Islet of Langerhans (tissue), 1 donor: ENCODE measurements at regions not wholly inside any gene's neighbourhood (a gene's known extent, or its start where the extent isn't known, plus 50 kb on each side); places are given as distances from the start of the nearest gene placed in this dataset.

Source experiments
- FAIRE-seq: peaks from one replicate; lab custom pipeline; 2011; peaks lifted over from hg19 to GRCh38; lab: Jason Lieb, UNC

GRCh38 chr2:193693758-193694157 is 1499.0 kb upstream of the TMEFF2 start:
- FAIRE-seq = no peak

- FAIRE-seq = no peak
Measured at GRCh38 chr2:193690572-193690971, 1495.8 kb upstream of the TMEFF2 start.

- FAIRE-seq = no peak
Measured at GRCh38 chr2:193687195-193687594, 1492.5 kb upstream of the TMEFF2 start.

- no peak for FAIRE-seq
Measured at GRCh38 chr2:193679847-193680246, 1485.1 kb upstream of the TMEFF2 start.

GRCh38 chr2:193670478-193670877 is 1475.7 kb upstream of the TMEFF2 start:
- FAIRE-seq = no peak

GRCh38 chr2:193668557-193669323 is 1474.0 kb upstream of the TMEFF2 start:
- no peak for FAIRE-seq

GRCh38 chr2:193627927-193628272 is 1433.2 kb upstream of the TMEFF2 start:
- FAIRE-seq = no peak

- no peak for FAIRE-seq
Measured at GRCh38 chr2:193627187-193627926, 1432.6 kb upstream of the TMEFF2 start.

- FAIRE-seq = no peak
Measured at GRCh38 chr2:193608451-193608850, 1413.7 kb upstream of the TMEFF2 start.

- no peak for FAIRE-seq
Measured at GRCh38 chr2:193590831-193591230, 1396.1 kb upstream of the TMEFF2 start.

- FAIRE-seq = no peak
Measured at GRCh38 chr2:193584522-193584938, 1389.8 kb upstream of the TMEFF2 start.

GRCh38 chr2:193583638-193584400 is 1389.1 kb upstream of the TMEFF2 start:
- no peak for FAIRE-seq

GRCh38 chr2:193581807-193582206 is 1387.1 kb upstream of the TMEFF2 start:
- FAIRE-seq = no peak

GRCh38 chr2:193580176-193580950 is 1385.6 kb upstream of the TMEFF2 start:
- no peak for FAIRE-seq

- no peak for FAIRE-seq
Measured at GRCh38 chr2:193566886-193567285, 1372.2 kb upstream of the TMEFF2 start.

GRCh38 chr2:193566276-193566675 is 1371.5 kb upstream of the TMEFF2 start:
- no peak for FAIRE-seq

- FAIRE-seq = no peak
Measured at GRCh38 chr2:193562031-193562430, 1367.3 kb upstream of the TMEFF2 start.

- FAIRE-seq = no peak
Measured at GRCh38 chr2:193561054-193561453, 1366.3 kb upstream of the TMEFF2 start.

- no peak for FAIRE-seq
Measured at GRCh38 chr2:193556766-193557470, 1362.2 kb upstream of the TMEFF2 start.

GRCh38 chr2:193549661-193550060 is 1354.9 kb upstream of the TMEFF2 start:
- no peak for FAIRE-seq

GRCh38 chr2:193542762-193543161 is 1348.0 kb upstream of the TMEFF2 start:
- no peak for FAIRE-seq

GRCh38 chr2:193539188-193539587 is 1344.5 kb upstream of the TMEFF2 start:
- no peak for FAIRE-seq
